CD14-positive monocyte (primary cell): ENCODE measurements at regions not wholly inside any gene's neighbourhood (a gene's known extent, or its start where the extent isn't known, plus 50 kb on each side); places are given as distances from the start of the nearest gene placed in this dataset.

Experiments used
- DNase-seq, 3 donors: peaks; one replicate each; pipeline ENCODE4 v3.0.0-alpha.2; 2011 to 2022
- H2AFZ ChIP-seq: 2 replicates; pipeline ENCODE4 v1.6.0; 2012; ENCODE audit warnings: mild to moderate bottlenecking, low read depth, low read length, inconsistent platforms; ENCODE audit not compliant: insufficient read depth, poor library complexity, severe bottlenecking
- H3K27ac ChIP-seq, 2 donors: 1 replicate in 1 of 2; 2 replicates in 1 of 2; pipeline ENCODE4 v1.5.1; 2012 to 2013; ENCODE audit warnings: low read length in 2 of 2, control low read depth in 1 of 2, inconsistent platforms in 1 of 2, low read depth in 1 of 2, mild to moderate bottlenecking in 1 of 2
- H3K27me3 ChIP-seq, 2 donors: one replicate each; pipeline versions ENCODE4 v1.6.0 to v1.6.1; 2011 to 2013; ENCODE audit warnings: low read length in 2 of 2; ENCODE audit not compliant: control insufficient read depth in 2 of 2, insufficient read depth in 2 of 2
- H3K36me3 ChIP-seq, 2 donors: replicated peaks in 1 of 2; 1 replicate in 1 of 2; 2 replicates in 1 of 2; pipeline versions ENCODE4 v1.5.1 to v1.6.1; 2012 to 2013; ENCODE audit warnings: low read length in 2 of 2, control low read depth in 1 of 2, inconsistent platforms in 1 of 2, mild to moderate bottlenecking in 1 of 2; ENCODE audit not compliant: insufficient read depth in 2 of 2, control insufficient read depth in 1 of 2
- H3K4me1 ChIP-seq, 2 donors: 1 replicate in 1 of 2; 2 replicates in 1 of 2; pipeline versions ENCODE4 v1.5.1 to v1.6.1; 2012 to 2013; ENCODE audit warnings: low read length in 2 of 2, control low read depth in 1 of 2, inconsistent platforms in 1 of 2, mild to moderate bottlenecking in 1 of 2, moderate library complexity in 1 of 2; ENCODE audit not compliant: insufficient read depth in 2 of 2, control insufficient read depth in 1 of 2
- H3K4me2 ChIP-seq: replicated peaks from 2 replicates; pipeline ENCODE3; 2012; ENCODE audit warnings: low read length, moderate library complexity, mild to moderate bottlenecking; ENCODE audit not compliant: poor library complexity, severe bottlenecking; ENCODE audit errors: extremely low read depth
- H3K4me3 ChIP-seq, 3 experiments: fragments of 200-600 bp in 1 of 3; sonication (generic) in 1 of 3; replicated peaks in 1 of 3; 1 replicate in 2 of 3; 2 replicates in 1 of 3; pipeline ENCODE4 v1.5.1; 2011 to 2013; ENCODE audit warnings: low read length in 3 of 3, mild to moderate bottlenecking in 3 of 3, control low read depth in 2 of 3, low read depth in 2 of 3, inconsistent platforms in 1 of 3, moderate library complexity in 1 of 3
- H3K79me2 ChIP-seq: 2 replicates; pipeline ENCODE4 v1.6.0; 2012; ENCODE audit warnings: mild to moderate bottlenecking, control low read depth, inconsistent platforms, low read length, moderate library complexity; ENCODE audit not compliant: insufficient read depth
- H3K9ac ChIP-seq: 2 replicates; pipeline ENCODE4 v1.6.0; 2017; ENCODE audit warnings: low read length, mild to moderate bottlenecking; ENCODE audit not compliant: insufficient read depth, poor library complexity, severe bottlenecking
- H3K9me3 ChIP-seq, 2 donors: replicated peaks in 1 of 2; 1 replicate in 1 of 2; 2 replicates in 1 of 2; pipeline versions ENCODE4 v1.5.1 to v1.6.1; 2012 to 2013; ENCODE audit warnings: low read length in 2 of 2, control low read depth in 1 of 2; ENCODE audit not compliant: control insufficient read depth in 1 of 2, insufficient read depth in 1 of 2
- H4K20me1 ChIP-seq: 2 replicates; pipeline ENCODE4 v1.6.0; 2012; ENCODE audit warnings: mild to moderate bottlenecking, low read length, control low read depth, moderate library complexity; ENCODE audit not compliant: insufficient read depth
- H3K27ac Mint-ChIP-seq, 7 donors: one replicate each; pipeline ENCODE4 v1.8.0; 2020; ENCODE audit warnings: mild to moderate bottlenecking in 7 of 7, mixed read lengths in 7 of 7, moderate library complexity in 6 of 7, inconsistent platforms in 2 of 7
- H3K27me3 Mint-ChIP-seq, 3 donors: one replicate each; pipeline ENCODE4 v1.8.0; 2021 to 2022; ENCODE audit warnings: low read depth in 3 of 3, mild to moderate bottlenecking in 3 of 3, mixed read lengths in 3 of 3, moderate library complexity in 3 of 3, inconsistent platforms in 1 of 3
- H3K36me3 Mint-ChIP-seq, 2 donors: one replicate each; pipeline ENCODE4 v1.8.0; 2020; ENCODE audit warnings: mixed read lengths in 2 of 2, inconsistent platforms in 1 of 2, mild to moderate bottlenecking in 1 of 2
- H3K4me1 Mint-ChIP-seq: one replicate; pipeline ENCODE4 v1.8.0; 2020; ENCODE audit warnings: mild to moderate bottlenecking, mixed read lengths
- H3K4me3 Mint-ChIP-seq, 2 donors: one replicate each; pipeline ENCODE4 v1.8.0; 2020; ENCODE audit warnings: mild to moderate bottlenecking in 2 of 2, mixed read lengths in 2 of 2, moderate library complexity in 1 of 2
- H3K9me3 Mint-ChIP-seq, 7 donors: one replicate each; pipeline ENCODE4 v1.8.0; 2020 to 2022; ENCODE audit warnings: mixed read lengths in 7 of 7, mild to moderate bottlenecking in 6 of 7, moderate library complexity in 6 of 7, inconsistent platforms in 2 of 7
- CTCF ChIP-seq: fragments of 200-600 bp; IDR thresholded peaks from one replicate; pipeline ENCODE4 v1.8.0; 2022; ENCODE audit warnings: antibody characterized with exemption, mild to moderate bottlenecking
- WGBS: methylation state at CpG from one replicate; pipeline ENCODE4 v1.1.5; 2013; ENCODE audit warnings: missing lambda C conversion rate; ENCODE audit not compliant: insufficient coverage; 5-methylcytosine and 5-hydroxymethylcytosine counted together
- intact Hi-C, 2 donors: fragments of 100-400 bp; cut with micrococcal nuclease; formaldehyde crosslinking; loops; one replicate each; pipeline versions ENCODE4 v1.15.0 to v1.15.1; 2023

- Mint-ChIP-seq H3K36me3 (no peaks in the 10 kb centered on the region), H3K27me3 (peaks cover 0 to 2% (median 2%) of the 10 kb centered on the region in 3 donors), H3K4me3 (no peak overlapping the region), H3K9me3 (peaks cover 0 to 1% (median 0%) of the 10 kb centered on the region in 7 donors), H3K27ac (no peak overlapping the region), H3K4me1 (peaks cover 2% of the 10 kb centered on the region)
- Histone ChIP-seq H3K79me2 (no peaks in the 10 kb centered on the region), H3K27me3 (no peaks in the 10 kb centered on the region), H3K27ac (no peak overlapping the region), H3K4me3 (no peak overlapping the region), H3K9me3 (no peaks in the 10 kb centered on the region), H3K36me3 (no peaks in the 10 kb centered on the region), H2AFZ (no peak overlapping the region), H3K4me2 (no peak overlapping the region), H4K20me1 (no peaks in the 10 kb centered on the region), H3K4me1 (no peaks in the 10 kb centered on the region), H3K9ac (no peak overlapping the region)
- DNase-seq: no peak
- WGBS: 83% methylated on average over 2 of the region's 3 CpGs
- intact Hi-C loops: loop anchor here in 1 of 2 donors (5.0 kb wide), 1 partner anchor 284 kb away; no protein-coding TSS in a partner anchor
- TF ChIP-seq CTCF: no peak
Observed at GRCh38 chr3:14262867-14263266, 84.2 kb downstream of the LSM3 start.

- no peak overlapping the region for H3K4me3 ChIP-seq
- H3K27me3 Mint-ChIP-seq: peaks cover 0 to 2% (median 2%) of the 10 kb centered on the region in 3 donors
- no peaks in the 10 kb centered on the region for H3K36me3 Mint-ChIP-seq
- intact Hi-C loops: loop anchor here in 1 of 2 donors (5.0 kb wide), 1 partner anchor 284 kb away; no protein-coding TSS in a partner anchor
- no peaks in the 10 kb centered on the region for H3K27me3 ChIP-seq
- no peak overlapping the region for H3K9ac ChIP-seq
- H3K27ac ChIP-seq: no peak overlapping the region
- H4K20me1 ChIP-seq: no peaks in the 10 kb centered on the region
- peaks cover 0 to 1% (median 0%) of the 10 kb centered on the region in 7 donors for H3K9me3 Mint-ChIP-seq
- no peaks in the 10 kb centered on the region for H3K4me1 ChIP-seq
- no peak overlapping the region for H3K4me3 Mint-ChIP-seq
- H3K36me3 ChIP-seq: no peaks in the 10 kb centered on the region
- peaks cover 2% of the 10 kb centered on the region for H3K4me1 Mint-ChIP-seq
- no peak overlapping the region for H3K4me2 ChIP-seq
- H3K27ac Mint-ChIP-seq: peak overlapping the region in 1 of 7 donors; percentile 57
- peaks cover 0 to under 1% of the 10 kb centered on the region in 2 donors for H3K9me3 ChIP-seq
- TF ChIP-seq CTCF: no peak
- H2AFZ ChIP-seq: no peak overlapping the region
- no peak for DNase-seq
- WGBS: 89% methylated on average over 7 of the region's 9 CpGs
- no peaks in the 10 kb centered on the region for H3K79me2 ChIP-seq
Observed at GRCh38 chr3:14263317-14264005, 84.8 kb downstream of the LSM3 start.
